Panc1 (cell line): ENCODE measurements at regions not wholly inside any gene's neighbourhood (a gene's known extent, or its start where the extent isn't known, plus 50 kb on each side); places are given as distances from the start of the nearest gene placed in this dataset.

Experiments used
- ATAC-seq: fragments of 200-7000 bp; cut with Tn5 transposase; 2 replicates; pipeline ENCODE4 v1.9.1; 2020; ENCODE audit warnings: mild to moderate bottlenecking, moderate library complexity
- BruUV-seq: library from RNA; stranded (reverse); fragments of 400-500 nt; replicated peaks from 2 replicates; lab custom pipeline; 2021; lab: Mats Ljungman, UMichigan
- CTCF ChIA-PET: fragments of 300-600 bp; sonication (Branson Sonifier 250); formaldehyde crosslinking; loops from one replicate; lab custom pipeline; 2022; ENCODE audit warnings: antibody characterized with exemption; lab: Charles Lee
- POLR2A ChIA-PET: fragments of 300-600 bp; sonication (Branson Sonifier 250); formaldehyde crosslinking; loops from one replicate; lab custom pipeline; 2022; ENCODE audit warnings: antibody characterized with exemption; lab: Charles Lee
- DNase-seq: peaks from one replicate; pipeline ENCODE4 v3.0.0-alpha.2; 2010; ENCODE audit warnings: low read depth, low spot score
- H3K27ac ChIP-seq: 2 replicates; pipeline ENCODE4 v1.5.1; 2011; ENCODE audit warnings: mild to moderate bottlenecking, low read length, inconsistent platforms
- H3K27me3 ChIP-seq: fragments of 200-500 bp; sonication (Bioruptor generic); 2 replicates; pipeline ENCODE4 v1.6.0; 2014; ENCODE audit warnings: low read length, inconsistent platforms; ENCODE audit not compliant: control insufficient read depth, insufficient read depth
- H3K36me3 ChIP-seq: fragments of 200-500 bp; sonication (Bioruptor generic); 2 replicates; pipeline ENCODE4 v1.5.1; 2014; ENCODE audit warnings: inconsistent platforms, mild to moderate bottlenecking, low read length, moderate library complexity; ENCODE audit not compliant: control insufficient read depth, insufficient read depth
- H3K4me1 ChIP-seq: 2 replicates; pipeline ENCODE4 v1.5.1; 2011; ENCODE audit warnings: inconsistent platforms, mild to moderate bottlenecking, low read length, moderate library complexity; ENCODE audit not compliant: control insufficient read depth, insufficient read depth
- H3K4me3 ChIP-seq, 2 experiments: 2 replicates each; pipeline ENCODE4 v1.5.1; 2011 to 2012; ENCODE audit warnings: low read depth in 2 of 2, low read length in 2 of 2, mild to moderate bottlenecking in 2 of 2, inconsistent platforms in 1 of 2, moderate library complexity in 1 of 2
- H3K9me3 ChIP-seq: fragments of 200-500 bp; sonication (Bioruptor generic); 2 replicates; pipeline ENCODE4 v1.5.1; 2014; ENCODE audit warnings: low read depth, mild to moderate bottlenecking, inconsistent platforms, low read length, moderate library complexity; ENCODE audit not compliant: control insufficient read depth, insufficient read depth
- CTCF ChIP-seq: fragments of 450-650 bp; IDR thresholded peaks from 2 replicates; pipeline ENCODE4 v1.5.1; 2017; ENCODE audit warnings: mild to moderate bottlenecking
- POLR2AphosphoS5 ChIP-seq: IDR thresholded peaks from 2 replicates; pipeline ENCODE4 v1.6.1; 2012; ENCODE audit warnings: mild to moderate bottlenecking, low read depth, low read length, moderate library complexity
- REST ChIP-seq, 2 experiments: IDR thresholded peaks; 2 replicates each; pipeline ENCODE4 v1.6.1; 2011 to 2012; ENCODE audit warnings: low read depth in 2 of 2, control low read depth in 1 of 2, low read length in 1 of 2, mild to moderate bottlenecking in 1 of 2, moderate library complexity in 1 of 2; ENCODE audit not compliant: insufficient read depth in 1 of 2
- SIN3A ChIP-seq: IDR thresholded peaks from 2 replicates; pipeline ENCODE4 v1.6.1; 2012; ENCODE audit warnings: low read depth, mild to moderate bottlenecking, low read length, moderate library complexity, borderline replicate concordance; ENCODE audit not compliant: insufficient read depth
- TCF7L2 ChIP-seq: IDR thresholded peaks from 2 replicates; pipeline ENCODE4 v1.6.1; 2011; ENCODE audit warnings: mild to moderate bottlenecking, low read depth, low read length, inconsistent platforms
- in situ Hi-C: cut with HindIII; loops from 2 replicates; pipeline ENCODE4 v1.10.0; 2016; ENCODE audit warnings: low sequenced_read_pairs, low pct_unique_long_range_greater_than_20kb
- intact Hi-C: fragments of 100-400 bp; cut with micrococcal nuclease; formaldehyde crosslinking; loops from one replicate; pipeline ENCODE4 v1.10.0; 2022; ENCODE audit not compliant: unreplicated experiment

- Histone ChIP-seq H3K36me3 (no peaks in the 10 kb centered on the region), H3K27me3 (peaks cover 11% of the 10 kb centered on the region; the same call in 1 of the 2 replicates), H3K9me3 (no peaks in the 10 kb centered on the region), H3K27ac (no peak overlapping the region), H3K4me1 (no peaks in the 10 kb centered on the region), H3K4me3 (no peak overlapping the region)
- intact Hi-C loops (no loop called here), in situ Hi-C loops (no loop called here)
- DNase-seq (peak; percentile 15), ATAC-seq (no peak; the same call in 1 of the 2 replicates)
- no TSS peak for BruUV-seq
- TF ChIP-seq TCF7L2 (no peak), CTCF (no peak), POLR2AphosphoS5 (no peak), REST (IDR thresholded peaks at IDR 0.05; ENCODE audit: insufficient read depth in 1 of 2, low read depth in 2 of 2, low read length in 1 of 2) (no peak), SIN3A (no peak)
- ChIA-PET CTCF (no interaction called here), POLR2A (no interaction called here)
These were observed 69.3 kb upstream of the STMND1 start for GRCh38 chr6:17032590-17032987.

- Histone ChIP-seq H3K9me3 (no peaks in the 10 kb centered on the region), H3K27ac (no peak overlapping the region), H3K4me3 (no peak overlapping the region), H3K36me3 (no peaks in the 10 kb centered on the region), H3K27me3 (peaks cover 11% of the 10 kb centered on the region; the same call in 1 of the 2 replicates), H3K4me1 (no peaks in the 10 kb centered on the region)
- BruUV-seq = no TSS peak
- ChIA-PET POLR2A (no interaction called here), CTCF (no interaction called here)
- in situ Hi-C loops = no loop called here
- intact Hi-C loops = no loop called here
- no peak for DNase-seq
- ATAC-seq = no peak
- TF ChIP-seq SIN3A (no peak), REST (IDR thresholded peaks at IDR 0.05; ENCODE audit: insufficient read depth in 1 of 2, low read depth in 2 of 2, low read length in 1 of 2) (no peak), CTCF (no peak), TCF7L2 (no peak), POLR2AphosphoS5 (no peak)
These were observed 69.9 kb upstream of the STMND1 start for GRCh38 chr6:17031961-17032360.
